ENCODE measurements at regions not wholly inside any gene's neighbourhood (a gene's known extent, or its start where the extent isn't known, plus 50 kb on each side); places are given as distances from the start of the nearest gene placed in this dataset.

GRCh38 chr9:90555351-90556057, 87.1 kb downstream of the DIRAS2 start:
- DNase-seq: no peak
- H4K20me1 ChIP-seq (ENCODE audit: insufficient read depth): no peaks in the 10 kb centered on the region
- H3K9me3 ChIP-seq: no peaks in the 10 kb centered on the region
- POLR2A ChIA-PET: no interaction called here
- H3K27ac ChIP-seq (ENCODE audit: low read depth in 2 of 2, low read length in 1 of 2): no peak overlapping the region
- WGBS (ENCODE audit: low lambda C conversion rate): 36% methylated on average over 7 of the region's 7 CpGs
- no peaks in the 10 kb centered on the region for H3K4me1 ChIP-seq (ENCODE audit: control insufficient read depth in 1 of 2, insufficient read depth in 2 of 2, low read depth in 1 of 2, low read length in 1 of 2)
- CTCF ChIA-PET: no interaction called here
- H3K27me3 ChIP-seq (ENCODE audit: insufficient read depth): no peaks in the 10 kb centered on the region
- no peaks in the 10 kb centered on the region for H3K9me2 ChIP-seq
- no peak overlapping the region for H2AFZ ChIP-seq (ENCODE audit: low read depth)
- no peaks in the 10 kb centered on the region for H3K79me2 ChIP-seq (ENCODE audit: insufficient read depth)
- no peak overlapping the region for H3K4me2 ChIP-seq
- TF ChIP-seq JUND (IDR thresholded peaks at IDR 0.05) (no peak), YY1 (IDR thresholded peaks at IDR 0.05; ENCODE audit: low read depth) (no peak), MAX (IDR thresholded peaks at IDR 0.05; ENCODE audit: low read depth) (no peak), MEF2A (IDR thresholded peaks at IDR 0.05; ENCODE audit: borderline replicate concordance, low read depth) (no peak), TAF1 (IDR thresholded peaks at IDR 0.05; ENCODE audit: borderline replicate concordance, low read depth, low read length) (no peak)
- no peaks in the 10 kb centered on the region for H3F3A ChIP-seq (replicated peaks; ENCODE audit: insufficient read depth)
- no peak overlapping the region for H3K4me3 ChIP-seq (ENCODE audit: low read depth in 2 of 2, low read length in 1 of 2)
- no peaks in the 10 kb centered on the region for H3K36me3 ChIP-seq (replicated peaks in 1 of 2; ENCODE audit: control insufficient read depth in 1 of 2, insufficient read depth in 2 of 2, low read length in 1 of 2)
- H3K9ac ChIP-seq: no peak overlapping the region

- no peak for DNase-seq
- POLR2A ChIA-PET: no interaction called here
- 30% methylated on average over 5 of the region's 5 CpGs for WGBS (ENCODE audit: low lambda C conversion rate)
- TF ChIP-seq SIN3A (IDR thresholded peaks at IDR 0.05; ENCODE audit: borderline replicate concordance, low read depth, low read length): no peak
- no peak for TF ChIP-seq EZH2phosphoT487 (IDR thresholded peaks at IDR 0.05; ENCODE audit: borderline replicate concordance, low read depth)
- no peak for TF ChIP-seq USF2 (IDR thresholded peaks at IDR 0.05; ENCODE audit: borderline replicate concordance, low read depth, low read length)
- no peak for TF ChIP-seq REST (IDR thresholded peaks at IDR 0.05; ENCODE audit: low read depth, low read length)
- TF ChIP-seq SMC3 (IDR thresholded peaks at IDR 0.05; ENCODE audit: low read depth, low read length): no peak
- TF ChIP-seq IRF3 (IDR thresholded peaks at IDR 0.05; ENCODE audit: low read depth, low read length): no peak
- TF ChIP-seq POLR2AphosphoS5 (IDR thresholded peaks at IDR 0.05; ENCODE audit: low read depth, low read length): no peak
- TF ChIP-seq MAX (IDR thresholded peaks at IDR 0.05; ENCODE audit: low read depth): no peak
- TF ChIP-seq CTCF (IDR thresholded peaks at IDR 0.05): no peak
- no peak for TF ChIP-seq ZBTB33 (IDR thresholded peaks at IDR 0.05; ENCODE audit: borderline replicate concordance, low read depth)
Measured at GRCh38 chr9:90556897-90557675, 85.5 kb downstream of the DIRAS2 start.

More at GRCh38 chr9:90556897-90557675, 85.5 kb downstream of the DIRAS2 start:
- Histone ChIP-seq H3K4me3 (ENCODE audit: low read depth in 2 of 2, low read length in 1 of 2) (no peak overlapping the region), H3K4me2 (no peak overlapping the region), H4K20me1 (ENCODE audit: insufficient read depth) (no peaks in the 10 kb centered on the region), H3K9me3 (no peaks in the 10 kb centered on the region), H3K9ac (no peak overlapping the region), H3K36me3 (replicated peaks in 1 of 2; ENCODE audit: control insufficient read depth in 1 of 2, insufficient read depth in 2 of 2, low read length in 1 of 2) (no peaks in the 10 kb centered on the region), H3F3A (replicated peaks; ENCODE audit: insufficient read depth) (no peaks in the 10 kb centered on the region), H3K9me2 (no peaks in the 10 kb centered on the region), H2AFZ (ENCODE audit: low read depth) (no peak overlapping the region), H3K27me3 (ENCODE audit: insufficient read depth) (no peaks in the 10 kb centered on the region), H3K79me2 (ENCODE audit: insufficient read depth) (no peaks in the 10 kb centered on the region), H3K4me1 (ENCODE audit: control insufficient read depth in 1 of 2, insufficient read depth in 2 of 2, low read depth in 1 of 2, low read length in 1 of 2) (no peaks in the 10 kb centered on the region), H3K27ac (ENCODE audit: low read depth in 2 of 2, low read length in 1 of 2) (no peak overlapping the region)
- CTCF ChIA-PET: interaction anchor here (0.9 kb wide), 1 partner anchor 9 kb away, joined by 4 read pairs; no protein-coding TSS in a partner anchor

Measured in SK-N-SH (cell line).